HepG2 (cell line): ENCODE measurements at regions not wholly inside any gene's neighbourhood (a gene's known extent, or its start where the extent isn't known, plus 50 kb on each side); places are given as distances from the start of the nearest gene placed in this dataset.

Experiments used
- DR1 ChIP-seq: sonication (generic); formaldehyde crosslinking; IDR thresholded peaks from 2 replicates; pipeline ENCODE4 v1.8.0; 2021; ENCODE audit warnings: mild to moderate bottlenecking, missing genetic modification reagents, inconsistent platforms
- ETV6 ChIP-seq: sonication (generic); formaldehyde crosslinking; conservative IDR thresholded peaks from 2 replicates; pipeline ENCODE4 v1.4.0; 2020; ENCODE audit warnings: missing genetic modification reagents
- IKZF1 ChIP-seq: fragments of 450-650 bp; IDR thresholded peaks from 2 replicates; pipeline ENCODE4 v1.7.1; 2016
- NFYB ChIP-seq: sonication (generic); formaldehyde crosslinking; IDR thresholded peaks from 2 replicates; pipeline ENCODE4 v1.4.0; 2020; ENCODE audit warnings: missing genetic modification reagents
- TAF1 ChIP-seq: sonication (generic); formaldehyde crosslinking; IDR thresholded peaks from 2 replicates; pipeline ENCODE4 v1.4.0; 2020; ENCODE audit warnings: missing genetic modification reagents
- ZNF563 ChIP-seq: sonication (generic); formaldehyde crosslinking; IDR thresholded peaks from 2 replicates; pipeline ENCODE4 v1.8.0; 2022; ENCODE audit warnings: mild to moderate bottlenecking, moderate library complexity, missing genetic modification reagents
- ZNF776 ChIP-seq: sonication (generic); formaldehyde crosslinking; IDR thresholded peaks from 2 replicates; pipeline ENCODE4 v1.4.0; 2020; ENCODE audit warnings: mild to moderate bottlenecking, missing genetic modification reagents

- no peak for TF ChIP-seq ZNF776
- TF ChIP-seq IKZF1 = no peak
- no peak for TF ChIP-seq ZNF563 (CRISPR knock-in tag)
- TF ChIP-seq NFYB = no peak
- TF ChIP-seq TAF1 (CRISPR knock-in tag) = no peak
- no peak for TF ChIP-seq DR1 (CRISPR knock-in tag)
- TF ChIP-seq ETV6 (CRISPR knock-in tag) = no peak
Measured at GRCh38 chr5:163163858-163164257, 273.5 kb upstream of the CCNG1 start.
